ENCODE measurements at regions not wholly inside any gene's neighbourhood (a gene's known extent, or its start where the extent isn't known, plus 50 kb on each side); places are given as distances from the start of the nearest gene placed in this dataset.
A peak's percentile ranks its signal among the peaks of the same experiment; 100 is the strongest.

DNA sequence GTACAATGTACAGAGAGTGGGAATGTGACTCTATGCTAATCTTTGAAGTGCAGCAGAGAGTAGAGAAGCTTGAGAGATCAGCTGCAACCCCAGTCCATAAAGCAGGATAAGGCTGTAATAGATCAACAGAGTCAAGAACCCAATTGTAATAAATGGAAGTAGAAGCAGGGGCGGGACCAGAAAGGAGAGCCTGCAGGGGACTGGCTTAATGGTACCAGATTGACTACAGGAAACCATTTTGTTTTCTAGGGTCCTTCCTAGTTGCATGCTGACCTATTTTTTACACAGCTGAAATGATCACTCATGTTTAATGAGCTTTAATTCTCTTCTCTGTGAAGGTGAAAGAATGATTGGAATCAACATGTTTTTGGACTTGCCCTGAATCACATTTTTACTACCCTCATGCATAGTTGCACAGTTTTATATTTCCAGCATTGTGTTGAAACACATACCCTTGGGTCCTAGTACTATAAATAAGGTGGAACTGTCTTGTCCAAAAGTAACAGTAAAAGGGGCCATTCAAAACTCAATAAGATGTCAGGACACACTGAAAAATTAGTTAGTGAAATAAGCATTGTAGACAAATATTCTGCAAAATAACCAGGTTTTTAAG is 69.8 kb downstream of the GPR88 start:
- no peak overlapping the region for H3K56ac ChIP-seq (ENCODE audit: insufficient read length, low read depth, low read length)
- no peak overlapping the region for H4K91ac ChIP-seq (ENCODE audit: insufficient read length, low read depth, low read length)
- Mint-ChIP-seq H3K4me3 (no peak overlapping the region), H3K27ac (peak overlapping the region in 1 of 3 experiments; percentile 59; a peak in 1 of 7 replicates), H3K27me3 (ENCODE audit: low read depth) (no peaks in the 10 kb centered on the region; the same call in none of the 2 replicates), H3K9me3 (peaks cover 15 to 18% of the 10 kb centered on the region in 2 experiments; a peak in 4 of 5 replicates), H3K4me1 (no peaks in the 10 kb centered on the region), H3K36me3 (ENCODE audit: insufficient read depth in 1 of 3, low read depth in 3 of 3) (peaks cover 0 to 9% (median 0%) of the 10 kb centered on the region in 3 experiments; a peak in 2 of 7 replicates)
- no peak overlapping the region for H3K27ac ChIP-seq (ENCODE audit: insufficient read length, low read depth, low read length)
- no peak overlapping the region for H2BK15ac ChIP-seq (ENCODE audit: low read depth, low read length)
- no peak overlapping the region for H3K23ac ChIP-seq (ENCODE audit: insufficient read length, low read depth, low read length)
- H4K20me1 ChIP-seq (ENCODE audit: control insufficient read depth, insufficient read depth, insufficient read length), result no peaks in the 10 kb centered on the region
- H3K4me2 ChIP-seq (ENCODE audit: insufficient read depth, insufficient read length, low read length), result no peak overlapping the region
- no peak overlapping the region for H3K9ac ChIP-seq (ENCODE audit: extremely low read depth, insufficient read length, low read length)
- no peak overlapping the region for H2AK5ac ChIP-seq (ENCODE audit: insufficient read length, low read length)
- no peak overlapping the region for H2BK12ac ChIP-seq (ENCODE audit: insufficient read length, low read depth, low read length)
- H3K79me2 ChIP-seq (ENCODE audit: insufficient read depth, low read length), result no peaks in the 10 kb centered on the region
- H4K5ac ChIP-seq (ENCODE audit: insufficient read length, low read depth, low read length), result no peak overlapping the region
- no peaks in the 10 kb centered on the region for H3K79me1 ChIP-seq (ENCODE audit: insufficient read depth, low read depth, low read length, poor library complexity, severe bottlenecking)
- H3K27me3 ChIP-seq (ENCODE audit: insufficient read depth, low read length), result no peaks in the 10 kb centered on the region
- H2BK120ac ChIP-seq (ENCODE audit: low read depth, low read length, poor library complexity, severe bottlenecking), result no peak overlapping the region
- TF ChIP-seq, protein P1, sequence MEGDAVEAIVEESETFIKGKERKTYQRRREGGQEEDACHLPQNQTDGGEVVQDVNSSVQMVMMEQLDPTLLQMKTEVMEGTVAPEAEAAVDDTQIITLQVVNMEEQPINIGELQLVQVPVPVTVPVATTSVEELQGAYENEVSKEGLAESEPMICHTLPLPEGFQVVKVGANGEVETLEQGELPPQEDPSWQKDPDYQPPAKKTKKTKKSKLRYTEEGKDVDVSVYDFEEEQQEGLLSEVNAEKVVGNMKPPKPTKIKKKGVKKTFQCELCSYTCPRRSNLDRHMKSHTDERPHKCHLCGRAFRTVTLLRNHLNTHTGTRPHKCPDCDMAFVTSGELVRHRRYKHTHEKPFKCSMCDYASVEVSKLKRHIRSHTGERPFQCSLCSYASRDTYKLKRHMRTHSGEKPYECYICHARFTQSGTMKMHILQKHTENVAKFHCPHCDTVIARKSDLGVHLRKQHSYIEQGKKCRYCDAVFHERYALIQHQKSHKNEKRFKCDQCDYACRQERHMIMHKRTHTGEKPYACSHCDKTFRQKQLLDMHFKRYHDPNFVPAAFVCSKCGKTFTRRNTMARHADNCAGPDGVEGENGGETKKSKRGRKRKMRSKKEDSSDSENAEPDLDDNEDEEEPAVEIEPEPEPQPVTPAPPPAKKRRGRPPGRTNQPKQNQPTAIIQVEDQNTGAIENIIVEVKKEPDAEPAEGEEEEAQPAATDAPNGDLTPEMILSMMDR (conservative IDR thresholded peaks at IDR 0.05), result no peak
- no peaks in the 10 kb centered on the region for H3K4me1 ChIP-seq (ENCODE audit: insufficient read depth, low read length)
- H3K14ac ChIP-seq (ENCODE audit: insufficient read depth, low read length), result no peak overlapping the region
- no peak for DNase-seq
- no peaks in the 10 kb centered on the region for H3K23me2 ChIP-seq (ENCODE audit: insufficient read length, low read depth, low read length, poor library complexity, severe bottlenecking)
- no peak overlapping the region for H3K4ac ChIP-seq (ENCODE audit: low read depth, low read length)
- no peak overlapping the region for H4K8ac ChIP-seq (replicated peaks; ENCODE audit: insufficient read length, low read depth, low read length)
- H3K9me3 ChIP-seq (ENCODE audit: control insufficient read depth, low read depth, low read length), result no peaks in the 10 kb centered on the region
- no CpG with 5 or more reads among the region's 1 CpG for WGBS (ENCODE audit: extremely low coverage, insufficient read length, low lambda C conversion rate)
- no peak overlapping the region for H2BK20ac ChIP-seq (ENCODE audit: low read depth, low read length, poor library complexity, severe bottlenecking)
- no peak overlapping the region for H2BK5ac ChIP-seq (ENCODE audit: insufficient read length, low read length)
- H2AFZ ChIP-seq (ENCODE audit: low read length), result no peak overlapping the region
- no peak overlapping the region for H3T11ph ChIP-seq (ENCODE audit: low read length)
- no peak overlapping the region for H3K18ac ChIP-seq (ENCODE audit: insufficient read length, low read depth, low read length)

Measured in H9 (cell line).